WI38 (cell line): ENCODE measurements at regions not wholly inside any gene's neighbourhood (a gene's known extent, or its start where the extent isn't known, plus 50 kb on each side); places are given as distances from the start of the nearest gene placed in this dataset.

ENCODE experiments used
- H3K4me3 ChIP-seq: 2 replicates; pipeline ENCODE4 v1.5.1; 2011; ENCODE audit warnings: low read depth, mild to moderate bottlenecking, control low read depth, low read length
- TF ChIP-seq, protein P1 (sequence below): IDR thresholded peaks from 2 replicates; pipeline ENCODE4 v1.5.1; 2012; ENCODE audit warnings: low read depth, mild to moderate bottlenecking, control low read depth, low read length

DNA sequence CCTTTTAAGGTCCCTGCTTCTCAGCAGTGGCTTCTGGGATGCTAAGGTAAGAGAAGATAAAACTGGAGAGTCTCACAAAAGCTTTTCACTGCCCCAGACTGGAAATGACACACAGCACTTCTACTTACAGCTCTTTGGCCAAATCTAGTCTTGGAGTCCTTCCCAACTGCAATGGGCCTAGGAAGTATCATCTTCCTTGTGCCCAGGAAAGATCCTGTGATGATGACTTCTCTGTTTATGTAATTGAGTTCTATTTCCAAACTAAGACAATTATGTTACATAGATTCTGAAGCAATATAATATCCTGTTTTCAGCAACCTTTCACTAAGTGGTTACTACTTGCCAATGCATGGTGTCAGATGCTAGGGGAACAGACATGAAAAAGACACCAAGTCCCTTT, 234.1 kb downstream of the PTEN start:
- TF ChIP-seq, protein P1, sequence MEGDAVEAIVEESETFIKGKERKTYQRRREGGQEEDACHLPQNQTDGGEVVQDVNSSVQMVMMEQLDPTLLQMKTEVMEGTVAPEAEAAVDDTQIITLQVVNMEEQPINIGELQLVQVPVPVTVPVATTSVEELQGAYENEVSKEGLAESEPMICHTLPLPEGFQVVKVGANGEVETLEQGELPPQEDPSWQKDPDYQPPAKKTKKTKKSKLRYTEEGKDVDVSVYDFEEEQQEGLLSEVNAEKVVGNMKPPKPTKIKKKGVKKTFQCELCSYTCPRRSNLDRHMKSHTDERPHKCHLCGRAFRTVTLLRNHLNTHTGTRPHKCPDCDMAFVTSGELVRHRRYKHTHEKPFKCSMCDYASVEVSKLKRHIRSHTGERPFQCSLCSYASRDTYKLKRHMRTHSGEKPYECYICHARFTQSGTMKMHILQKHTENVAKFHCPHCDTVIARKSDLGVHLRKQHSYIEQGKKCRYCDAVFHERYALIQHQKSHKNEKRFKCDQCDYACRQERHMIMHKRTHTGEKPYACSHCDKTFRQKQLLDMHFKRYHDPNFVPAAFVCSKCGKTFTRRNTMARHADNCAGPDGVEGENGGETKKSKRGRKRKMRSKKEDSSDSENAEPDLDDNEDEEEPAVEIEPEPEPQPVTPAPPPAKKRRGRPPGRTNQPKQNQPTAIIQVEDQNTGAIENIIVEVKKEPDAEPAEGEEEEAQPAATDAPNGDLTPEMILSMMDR: no peak
- H3K4me3 ChIP-seq: no peak overlapping the region

DNA sequence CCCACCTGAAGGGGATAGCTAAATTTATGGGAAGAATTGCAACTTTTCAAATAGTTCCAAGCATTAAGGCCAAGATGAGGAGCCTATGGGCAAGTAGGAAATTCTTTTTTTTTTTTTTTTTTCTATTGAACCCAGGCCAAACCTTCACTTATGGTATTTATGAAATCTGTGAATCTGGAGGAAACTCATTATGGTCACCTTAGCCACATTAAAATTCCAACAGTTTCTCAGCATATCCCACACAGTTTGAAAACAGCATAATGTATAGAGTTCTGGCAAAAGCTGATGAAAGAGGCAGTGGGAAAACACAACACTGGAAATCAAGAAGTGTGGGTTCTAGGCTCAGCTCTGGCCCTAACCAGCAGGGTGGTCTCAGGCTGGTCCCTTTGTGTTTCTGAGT, 236.9 kb downstream of the PTEN start:
- TF ChIP-seq, protein P1: no peak
- no peak overlapping the region for H3K4me3 ChIP-seq

DNA sequence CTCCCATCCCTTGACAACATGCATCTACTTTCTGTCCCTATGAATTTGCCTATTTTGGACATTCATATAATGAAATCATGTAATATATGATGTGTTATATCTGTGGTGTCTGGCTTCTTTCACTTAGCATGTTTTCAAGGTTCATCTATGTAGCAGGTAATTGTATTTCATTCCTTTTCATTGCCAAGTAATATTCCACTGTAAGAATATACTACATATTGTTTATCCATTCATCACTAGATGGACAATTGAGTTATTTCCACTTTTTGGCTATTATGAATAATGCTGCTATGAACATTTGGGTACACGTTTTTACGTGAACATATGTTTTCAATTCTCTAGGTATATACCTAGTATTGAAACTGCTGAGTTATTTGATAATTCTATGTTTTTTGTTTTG, 238.2 kb downstream of the PTEN start:
- TF ChIP-seq, protein P1: no peak
- H3K4me3 ChIP-seq: no peak overlapping the region

DNA sequence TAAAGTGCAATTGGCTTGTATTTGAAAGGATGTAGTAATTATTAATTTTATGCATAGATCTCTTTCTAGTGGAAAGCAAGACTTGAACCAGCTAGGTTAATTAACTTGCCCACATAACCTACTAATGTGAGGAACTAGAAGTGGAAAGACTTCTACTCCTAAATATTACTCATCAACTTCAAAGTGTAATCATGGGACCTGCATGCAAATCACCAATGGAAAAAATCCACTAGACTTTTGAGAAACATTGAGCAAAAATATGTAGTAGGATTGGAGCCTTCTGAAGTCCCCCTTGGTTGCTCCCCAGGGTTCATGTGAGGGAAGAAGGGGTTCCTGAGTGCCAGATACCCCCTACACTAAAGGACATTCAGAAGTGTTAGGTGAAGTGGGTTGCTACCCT, 240.2 kb downstream of the PTEN start:
- no peak overlapping the region for H3K4me3 ChIP-seq
- TF ChIP-seq, protein P1: no peak

DNA sequence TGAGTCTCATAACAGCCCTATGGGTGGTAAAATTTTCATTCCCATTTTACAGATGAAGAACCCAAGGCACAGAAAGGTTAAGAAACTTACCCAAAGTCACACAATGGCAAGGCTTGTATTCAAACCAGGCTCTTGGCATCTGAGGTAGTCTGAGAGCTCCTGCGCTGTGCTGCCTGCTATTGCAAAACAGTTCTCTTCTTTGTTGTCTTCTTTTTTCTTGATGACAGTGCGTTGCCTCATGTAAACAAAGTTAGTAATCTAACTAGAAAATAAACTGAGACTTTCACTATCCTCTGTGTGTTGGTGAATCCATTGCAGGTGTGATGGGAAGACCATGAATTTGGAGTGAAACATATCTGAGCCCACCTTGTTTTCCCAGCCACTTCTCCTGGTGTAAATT, 240.8 kb downstream of the PTEN start:
- TF ChIP-seq, protein P1: no peak
- H3K4me3 ChIP-seq: no peak overlapping the region

DNA sequence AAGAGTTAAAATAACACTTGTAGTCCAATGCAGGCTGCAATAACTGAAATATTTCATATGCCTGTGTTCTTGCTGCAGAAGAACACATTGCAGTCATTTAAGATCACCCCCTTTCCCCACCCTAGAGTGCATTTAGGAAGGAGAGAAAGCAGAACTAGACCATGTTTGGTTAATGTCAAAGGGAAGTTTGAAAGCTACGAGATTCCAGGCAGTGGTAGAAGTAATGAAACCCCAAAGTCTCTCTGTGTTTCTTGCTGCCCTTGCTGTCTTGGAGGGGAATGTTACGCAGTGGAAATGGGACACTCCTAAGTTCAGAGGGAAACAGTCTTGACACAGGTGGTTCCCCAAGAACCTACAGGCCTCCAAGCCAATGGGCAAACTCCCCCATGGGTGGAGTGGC, 242.9 kb downstream of the PTEN start:
- TF ChIP-seq, protein P1: no peak
- no peak overlapping the region for H3K4me3 ChIP-seq

DNA sequence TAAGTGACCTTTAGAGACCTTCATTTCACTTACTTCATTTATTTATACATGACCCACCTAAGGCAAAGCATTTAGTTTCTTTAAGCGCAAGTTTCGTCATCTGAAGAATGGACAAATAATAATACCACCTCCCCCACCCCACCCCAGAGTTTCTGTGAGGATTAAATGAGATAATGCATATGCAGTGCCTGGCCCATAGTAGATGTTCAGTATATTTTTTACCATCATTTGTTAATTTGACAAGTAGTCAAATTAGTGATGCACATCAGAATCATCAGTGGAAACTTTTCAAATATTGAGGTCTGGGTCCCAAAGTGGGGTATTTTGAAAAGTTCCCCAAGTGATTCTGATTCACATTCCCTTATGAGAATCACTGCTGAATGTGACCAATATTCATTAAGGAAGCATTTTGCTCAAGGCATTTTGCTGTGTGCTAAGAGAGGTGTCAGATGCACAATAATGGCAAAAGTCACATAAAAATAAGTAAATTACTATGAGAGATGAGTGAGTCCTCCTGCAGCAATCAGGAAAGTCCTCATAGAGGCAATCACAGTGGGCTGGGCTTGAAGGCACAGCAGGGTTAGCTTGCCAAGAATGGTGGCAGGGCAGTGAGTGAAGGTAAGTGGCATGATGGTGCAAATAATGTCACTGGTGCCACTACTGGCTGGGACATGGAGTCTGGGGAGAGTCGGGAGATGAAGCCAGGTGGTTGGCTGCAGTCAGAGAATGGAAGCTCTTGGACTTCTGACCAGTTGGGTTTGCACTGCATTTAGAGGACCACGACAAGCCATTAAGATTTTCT, 244.1 kb downstream of the PTEN start:
- TF ChIP-seq, protein P1: no peak
- H3K4me3 ChIP-seq: no peak overlapping the region
